Femur (tissue), 1 donor: ENCODE measurements at regions not wholly inside any gene's neighbourhood (a gene's known extent, or its start where the extent isn't known, plus 50 kb on each side); places are given as distances from the start of the nearest gene placed in this dataset.

Experiments used
- DNase-seq: peaks from one replicate; pipeline ENCODE4 v3.0.0-alpha.2; 2017

GRCh38 chr12:14156606-14157005 lies 175.2 kb upstream of the GRIN2B start:
- no peak for DNase-seq

DNA sequence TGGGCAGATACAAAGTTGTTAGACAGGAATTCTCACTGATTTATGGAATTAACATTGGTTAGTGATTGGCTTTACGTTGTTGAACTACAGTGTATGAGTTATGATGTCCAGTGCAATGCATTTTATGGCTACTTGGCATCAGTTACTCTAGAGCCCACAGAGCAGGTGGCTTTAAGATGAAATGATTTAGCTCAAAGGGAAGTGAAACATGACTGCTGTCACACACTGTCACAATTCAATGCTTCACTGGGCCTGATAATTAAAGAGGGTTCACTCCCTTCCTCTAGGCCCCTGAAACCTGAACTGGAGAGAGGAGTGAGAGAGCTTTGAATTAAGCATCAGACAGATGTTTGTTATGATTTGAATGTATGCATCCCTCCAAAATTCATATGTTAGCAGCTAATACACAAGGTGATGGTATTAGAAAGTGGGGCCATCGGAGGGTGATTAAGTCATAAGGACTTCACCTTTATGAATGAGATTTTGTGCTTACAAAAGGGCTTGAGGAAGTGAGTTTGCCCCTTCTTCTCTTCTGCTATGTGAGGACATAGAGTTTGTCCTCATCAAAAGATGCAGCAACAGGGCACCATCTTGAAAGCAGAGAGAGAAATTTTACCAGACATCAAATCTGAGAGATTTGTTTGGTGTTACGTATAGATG lies 175.8 kb upstream of the GRIN2B start:
- no peak for DNase-seq

- DNase-seq: no peak
These were observed 182.9 kb upstream of the GRIN2B start for GRCh38 chr12:14164266-14164665.

DNA sequence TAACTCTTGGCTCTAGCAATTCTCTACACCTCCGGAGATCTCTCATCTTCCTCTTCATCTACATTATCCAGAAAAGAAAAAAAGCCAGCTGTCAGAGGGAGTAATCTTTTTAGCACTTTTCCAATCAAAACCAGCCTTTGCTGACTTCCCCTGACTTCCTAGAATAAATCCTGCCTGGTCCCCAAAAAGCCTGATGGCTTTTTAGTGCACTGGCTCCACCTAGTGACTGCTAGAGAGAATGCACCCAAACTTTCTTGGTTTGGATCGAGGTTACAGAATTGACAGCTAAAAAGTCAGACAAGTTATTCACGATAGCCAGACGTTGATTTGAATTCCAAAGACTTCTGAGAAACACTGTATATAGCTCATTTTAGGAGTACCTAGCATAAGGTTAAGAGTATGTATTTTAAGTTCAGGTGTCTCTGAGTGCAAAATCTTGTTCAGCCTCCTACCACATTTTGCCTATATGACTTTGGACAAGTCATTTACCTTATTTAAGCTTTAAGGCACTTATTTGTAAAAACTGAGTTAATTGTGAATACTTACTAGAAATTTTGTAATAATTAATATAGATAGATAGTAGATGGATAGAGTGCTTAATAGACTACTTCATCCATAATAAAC lies 185.7 kb upstream of the GRIN2B start:
- peak; percentile 58 for DNase-seq

DNA sequence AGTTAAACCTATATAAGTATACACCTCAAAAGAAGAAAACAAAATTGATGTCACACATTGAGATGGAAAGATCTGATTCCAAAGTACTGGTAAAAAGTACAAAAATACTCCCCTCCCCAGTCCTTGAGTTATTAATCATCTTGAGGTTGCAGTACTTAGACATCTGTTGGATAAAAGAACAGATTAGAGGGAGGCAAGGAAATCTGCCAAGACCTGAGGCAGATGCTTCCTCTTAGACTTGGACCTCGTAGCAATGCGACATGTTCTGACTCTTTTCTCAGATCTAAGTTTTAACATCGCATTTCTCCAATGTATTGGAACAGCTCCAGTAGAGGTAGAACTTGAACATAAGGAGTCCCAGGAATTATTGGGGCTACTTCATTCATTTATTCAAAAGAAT lies 187.9 kb upstream of the GRIN2B start:
- DNase-seq: no peak

DNA sequence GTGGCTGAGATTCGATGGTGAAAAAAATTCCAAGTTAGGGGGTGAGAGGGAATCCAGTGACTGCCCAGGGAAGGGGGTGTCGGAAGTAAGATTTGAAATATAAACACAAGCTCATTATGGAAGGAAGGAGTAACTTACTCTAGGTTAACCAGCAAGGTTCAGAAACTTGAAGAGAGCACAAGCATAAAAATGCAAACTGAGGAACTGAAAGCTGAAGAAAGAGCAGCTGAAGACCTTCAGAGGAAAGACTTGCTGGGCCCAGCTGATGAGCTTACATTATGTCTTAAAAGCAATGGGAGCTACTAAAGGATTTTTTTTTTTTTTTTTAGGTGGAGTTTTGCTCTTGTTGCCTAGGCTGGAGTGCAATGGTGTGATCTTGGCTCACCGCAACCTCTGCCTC lies 189.7 kb upstream of the GRIN2B start:
- DNase-seq: no peak

GRCh38 chr12:14175206-14175605 lies 190.3 kb upstream of the ATF7IP start:
- DNase-seq: no peak

- peak; percentile 35 for DNase-seq
These were observed 179.9 kb upstream of the ATF7IP start for GRCh38 chr12:14185427-14186192.

DNA sequence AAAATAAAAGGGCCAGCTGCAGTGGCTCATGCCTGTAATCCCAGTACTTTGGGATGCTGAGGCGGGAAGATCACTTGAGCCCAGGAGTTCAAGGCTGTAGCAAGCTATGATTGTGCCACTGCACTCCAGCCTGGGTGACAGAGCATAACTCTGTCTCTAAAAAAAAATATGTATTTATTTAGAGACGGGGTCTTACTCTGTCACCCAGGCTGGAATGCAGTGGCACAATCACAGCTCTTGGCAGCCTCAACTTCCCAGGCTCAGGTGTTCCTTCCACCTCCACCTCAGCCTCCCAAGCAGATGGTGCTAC lies 179.3 kb upstream of the ATF7IP start:
- no peak for DNase-seq

GRCh38 chr12:14187002-14187401 lies 178.5 kb upstream of the ATF7IP start:
- no peak for DNase-seq

- no peak for DNase-seq
These were observed 177.5 kb upstream of the ATF7IP start for GRCh38 chr12:14187966-14188365.

DNA sequence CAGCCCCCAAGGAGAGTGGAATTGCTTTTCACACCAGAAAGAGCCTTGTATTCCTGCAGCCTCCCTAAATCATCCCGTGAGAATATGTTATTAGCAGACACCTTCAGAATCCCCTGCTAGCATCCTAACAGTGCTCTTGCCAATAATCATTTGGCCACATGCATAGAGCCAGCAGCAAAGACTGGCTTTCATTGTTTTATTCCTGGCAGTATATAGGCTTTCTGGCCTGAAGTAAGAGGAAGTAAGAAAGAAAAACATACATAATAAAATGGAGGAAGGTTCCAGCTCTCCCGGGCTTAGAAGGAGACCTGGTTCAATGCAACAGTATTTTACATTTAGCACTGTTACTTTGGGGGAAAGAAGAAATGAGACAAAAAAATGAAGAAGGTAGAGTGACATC lies 176.7 kb upstream of the ATF7IP start:
- DNase-seq: no peak

- no peak for DNase-seq
These were observed 174.8 kb upstream of the ATF7IP start for GRCh38 chr12:14190694-14191093.

GRCh38 chr12:14191612-14192011 lies 173.9 kb upstream of the ATF7IP start:
- no peak for DNase-seq

DNA sequence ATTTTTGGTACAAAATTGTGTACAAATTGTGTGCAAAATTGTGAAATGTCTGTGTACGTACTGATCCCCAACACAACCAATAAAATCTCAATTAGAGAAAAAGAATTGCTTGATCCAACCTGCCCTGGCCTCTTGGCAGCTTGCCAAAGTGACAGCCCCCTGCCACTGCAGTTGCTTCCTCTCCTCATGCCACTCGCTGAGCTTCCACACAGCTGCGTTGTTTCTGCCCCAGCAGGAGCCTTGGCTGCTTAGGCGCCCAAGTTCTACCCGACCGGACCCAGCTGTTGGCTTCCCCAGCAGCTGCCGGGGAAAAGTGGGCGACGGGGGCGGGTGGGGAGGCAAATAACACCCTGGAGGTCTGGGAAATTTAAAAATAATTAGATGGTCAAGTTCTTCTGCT lies 171.8 kb upstream of the ATF7IP start:
- DNase-seq: peak; percentile 65

GRCh38 chr12:14194572-14194971 lies 170.9 kb upstream of the ATF7IP start:
- DNase-seq: no peak

DNA sequence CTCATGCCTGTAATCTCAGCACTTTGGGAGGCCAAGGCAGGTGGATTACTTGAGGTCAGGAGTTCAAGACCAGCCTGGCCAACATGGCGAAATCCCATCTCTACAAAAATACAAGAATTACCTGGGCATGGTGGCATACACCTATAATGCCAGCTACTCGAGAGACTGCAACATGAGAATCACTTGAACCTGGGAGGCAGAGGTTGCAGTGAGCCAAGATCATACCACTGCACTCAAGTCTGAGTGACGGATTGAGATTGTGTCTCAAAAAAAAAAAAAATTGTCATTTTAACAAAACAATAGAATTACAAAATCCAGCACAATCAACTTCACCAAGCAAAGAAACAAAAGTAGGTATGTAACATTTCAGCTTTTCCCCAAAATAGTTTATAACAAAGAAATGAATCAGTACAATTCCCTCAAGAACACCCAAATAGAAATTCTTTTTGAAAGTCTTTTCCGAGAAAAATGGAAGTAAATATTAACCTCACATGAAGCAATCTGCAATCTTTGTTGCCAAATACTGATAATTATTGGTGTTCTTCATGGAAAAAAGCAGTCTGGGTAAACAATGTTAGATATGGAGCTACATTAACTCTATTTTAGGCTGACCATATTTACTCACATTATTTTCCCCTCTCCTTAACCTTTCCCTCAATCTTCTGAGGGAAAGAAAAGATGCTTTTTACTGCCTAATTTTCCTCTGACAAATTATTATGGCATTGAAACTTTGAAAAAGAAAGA lies 165.9 kb upstream of the ATF7IP start:
- no peak for DNase-seq

DNA sequence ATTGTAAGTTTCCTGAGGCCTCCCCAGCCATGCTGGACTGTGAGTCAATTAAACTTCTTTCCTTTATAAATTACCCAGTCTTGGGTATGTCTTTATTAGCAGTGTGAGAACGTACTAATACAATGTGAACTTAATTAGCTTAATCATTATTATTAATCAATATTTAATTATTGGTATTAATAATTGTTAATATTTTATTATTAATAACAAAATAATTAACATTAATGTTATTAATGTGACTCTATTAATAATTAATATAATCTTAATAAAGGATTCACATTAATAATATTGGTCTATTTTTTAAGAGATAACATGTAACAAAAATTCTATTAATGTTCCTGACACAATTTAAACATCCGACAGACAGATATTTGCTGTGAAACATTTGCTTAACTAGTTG lies 164.9 kb upstream of the ATF7IP start:
- no peak for DNase-seq

- DNase-seq: no peak
These were observed 164.2 kb upstream of the ATF7IP start for GRCh38 chr12:14201291-14201690.

GRCh38 chr12:14207905-14208551 lies 157.5 kb upstream of the ATF7IP start:
- no peak for DNase-seq

DNA sequence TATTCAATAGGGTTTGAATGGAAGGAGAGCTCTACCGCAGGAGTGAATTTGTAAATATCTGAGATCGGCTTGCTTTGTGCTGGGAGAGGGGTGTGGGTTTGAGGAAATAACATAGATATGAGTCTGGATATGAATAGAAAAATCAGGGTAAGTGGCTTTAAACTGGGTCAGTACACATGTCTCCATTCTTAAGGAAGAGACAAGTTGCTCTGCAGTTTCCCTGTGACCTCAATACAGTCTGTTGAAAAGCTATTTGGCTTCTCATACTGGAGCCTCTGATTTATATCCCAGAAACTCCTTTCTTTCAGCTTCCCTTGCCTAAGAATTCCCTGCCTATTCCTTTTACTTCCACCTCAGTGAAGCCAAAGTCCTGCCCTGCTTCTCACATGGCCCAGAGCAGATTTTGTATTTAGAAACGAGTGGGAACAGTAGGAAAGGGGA lies 153.5 kb upstream of the ATF7IP start:
- no peak for DNase-seq

DNA sequence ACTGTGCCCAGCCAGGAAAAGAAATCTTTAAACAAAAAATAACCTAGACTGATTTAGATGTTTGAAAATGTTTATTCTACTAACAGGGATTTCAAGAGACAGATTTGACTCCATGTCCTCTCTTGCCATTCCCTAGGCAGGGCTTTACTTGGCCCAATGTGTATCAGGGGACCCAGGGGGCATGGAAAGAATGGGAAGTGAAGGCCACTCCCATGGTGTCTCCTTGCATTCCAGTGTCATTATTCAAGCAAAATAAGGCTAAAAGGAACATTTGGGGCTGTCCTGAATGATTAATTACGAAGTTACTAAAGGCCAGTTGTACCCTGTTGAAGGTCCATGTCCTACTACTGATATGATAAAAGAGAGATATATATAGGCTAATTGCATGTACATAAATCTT lies 151.9 kb upstream of the ATF7IP start:
- DNase-seq: no peak

GRCh38 chr12:14214495-14214894 lies 151.0 kb upstream of the ATF7IP start:
- no peak for DNase-seq
